ENCODE measurements at regions not wholly inside any gene's neighbourhood (a gene's known extent, or its start where the extent isn't known, plus 50 kb on each side); places are given as distances from the start of the nearest gene placed in this dataset.

- TF ChIP-seq CTCF (IDR thresholded peaks at IDR 0.05) (no peak), POLR2A (IDR thresholded peaks at IDR 0.05) (no peak)
Observed at GRCh38 chr18:25592804-25593360, 240.9 kb upstream of the ZNF521 start.

Data from thyroid gland (tissue), 4 donors.